Spleen (tissue), 11 donors: ENCODE measurements at regions not wholly inside any gene's neighbourhood (a gene's known extent, or its start where the extent isn't known, plus 50 kb on each side); places are given as distances from the start of the nearest gene placed in this dataset.
A peak's percentile ranks its signal among the peaks of the same experiment; 100 is the strongest.

ENCODE experiments used
- DNase-seq: peaks from one replicate; pipeline ENCODE4 v3.0.0-alpha.2; 2020
- H3K27ac ChIP-seq, 8 donors: fragments of 200-600 bp; sonication (generic) in 7 of 8; 1 replicate in 4 of 8; 2 replicates in 4 of 8; pipeline versions ENCODE4 v1.5.0 to v1.8.0; 2016 to 2021; ENCODE audit warnings: inconsistent platforms in 4 of 8, mild to moderate bottlenecking in 4 of 8, moderate library complexity in 1 of 8
- H3K27me3 ChIP-seq, 7 donors: fragments of 200-600 bp; sonication (generic) in 6 of 7; replicated peaks in 1 of 7; 1 replicate in 4 of 7; 2 replicates in 3 of 7; pipeline versions ENCODE4 v1.5.0 to v1.8.0; 2016 to 2021; ENCODE audit warnings: inconsistent platforms in 3 of 7, mild to moderate bottlenecking in 1 of 7
- H3K36me3 ChIP-seq, 6 donors: fragments of 200-600 bp; sonication (generic) in 5 of 6; 1 replicate in 4 of 6; 2 replicates in 2 of 6; pipeline versions ENCODE4 v1.5.0 to v1.8.0; 2016 to 2021; ENCODE audit warnings: inconsistent platforms in 2 of 6
- H3K4me1 ChIP-seq, 6 donors: fragments of 200-600 bp; sonication (generic) in 5 of 6; 1 replicate in 3 of 6; 2 replicates in 3 of 6; pipeline versions ENCODE4 v1.5.0 to v1.8.0; 2016 to 2021; ENCODE audit warnings: inconsistent platforms in 3 of 6
- H3K4me3 ChIP-seq, 8 donors: fragments of 200-600 bp; sonication (generic) in 7 of 8; 1 replicate in 4 of 8; 2 replicates in 4 of 8; pipeline versions ENCODE4 v1.5.0 to v1.8.0; 2016 to 2021; ENCODE audit warnings: inconsistent platforms in 4 of 8, mild to moderate bottlenecking in 4 of 8, moderate library complexity in 2 of 8
- H3K9me3 ChIP-seq, 8 donors: fragments of 200-600 bp; sonication (generic) in 7 of 8; 1 replicate in 4 of 8; 2 replicates in 4 of 8; pipeline versions ENCODE4 v1.5.0 to v1.8.0; 2016 to 2021; ENCODE audit warnings: inconsistent platforms in 4 of 8
- CTCF ChIP-seq, 11 experiments: fragments of 200-600 bp in 7 of 11; fragments of 450-650 bp in 4 of 11; sonication (generic) in 4 of 11; IDR thresholded peaks in 8 of 11; conservative IDR thresholded peaks in 3 of 11; 1 replicate in 7 of 11; 2 replicates in 4 of 11; pipeline versions ENCODE4 v1.4.0 to v1.8.0; 2016 to 2021; ENCODE audit warnings: antibody characterized with exemption in 11 of 11, inconsistent platforms in 4 of 11, mild to moderate bottlenecking in 1 of 11
- POLR2A ChIP-seq, 3 donors: fragments of 450-650 bp; IDR thresholded peaks; one replicate each; pipeline ENCODE4 v1.5.1; 2017; ENCODE audit warnings: antibody characterized with exemption in 3 of 3, mild to moderate bottlenecking in 1 of 3
- POLR2AphosphoS5 ChIP-seq, 3 donors: sonication (generic); formaldehyde crosslinking; IDR thresholded peaks; one replicate each; pipeline ENCODE4 v1.5.1; 2017; ENCODE audit warnings: antibody characterized with exemption in 3 of 3
- WGBS, 5 donors: extraction: QIAGEN DNeasy Blood & Tissue Kit in 3 of 5; methylation state at CpG; one replicate each; pipeline versions ENCODE4 v1.1.5 to v1.1.7; 2013 to 2018; 5-methylcytosine and 5-hydroxymethylcytosine counted together
- intact Hi-C: fragments of 100-400 bp; cut with DNase I; formaldehyde crosslinking; loops from one replicate; pipeline ENCODE4 v1.15.0; 2023; ENCODE audit warnings: low total_unique reads
- donor health status: healthy with polysubstance abuse.
- donor health status: DM: no; HTN: no; CAD: no; lungs with moderate emphysema.
- donor health status: DM: no; HTN: no; CAD: no.
- donor health status: Bipolar disorder and iron deficiency.
- donor health status: healthy.
- donor health status: DM: no; HTN: no; CAD: no.
- donor health status: DM: yes; HTN: yes; CAD: no.

GRCh38 chr6:150719831-150720230 lies 120.1 kb downstream of the PLEKHG1 start:
- DNase-seq: no peak
- Histone ChIP-seq H3K9me3 (no peaks in the 10 kb centered on the region), H3K27ac (peak overlapping the region in 2 of 8 donors; percentile 0 to 28), H3K27me3 (no peaks in the 10 kb centered on the region), H3K36me3 (no peaks in the 10 kb centered on the region), H3K4me1 (peaks cover 26 to 78% (median 47%) of the 10 kb centered on the region in 6 donors), H3K4me3 (no peak overlapping the region)
- intact Hi-C loops: no loop called here
- no peak for TF ChIP-seq POLR2AphosphoS5 (IDR thresholded peaks at IDR 0.05)
- TF ChIP-seq POLR2A (IDR thresholded peaks at IDR 0.05): no peak
- no peak for TF ChIP-seq CTCF (IDR thresholded peaks at IDR 0.05 in 8 of 11, conservative IDR thresholded peaks at IDR 0.05 in 3 of 11)
- WGBS, 5 donors: 2 to 67% (median 56%) methylated on average over 1 of the region's 1 CpG

- H3K27ac ChIP-seq: peak overlapping the region in 4 of 8 donors; percentile 0 to 28 (median 16)
- no peak for DNase-seq
- intact Hi-C loops: no loop called here
Measured at GRCh38 chr6:150720774-150721233, 121.1 kb downstream of the PLEKHG1 start.

DNA sequence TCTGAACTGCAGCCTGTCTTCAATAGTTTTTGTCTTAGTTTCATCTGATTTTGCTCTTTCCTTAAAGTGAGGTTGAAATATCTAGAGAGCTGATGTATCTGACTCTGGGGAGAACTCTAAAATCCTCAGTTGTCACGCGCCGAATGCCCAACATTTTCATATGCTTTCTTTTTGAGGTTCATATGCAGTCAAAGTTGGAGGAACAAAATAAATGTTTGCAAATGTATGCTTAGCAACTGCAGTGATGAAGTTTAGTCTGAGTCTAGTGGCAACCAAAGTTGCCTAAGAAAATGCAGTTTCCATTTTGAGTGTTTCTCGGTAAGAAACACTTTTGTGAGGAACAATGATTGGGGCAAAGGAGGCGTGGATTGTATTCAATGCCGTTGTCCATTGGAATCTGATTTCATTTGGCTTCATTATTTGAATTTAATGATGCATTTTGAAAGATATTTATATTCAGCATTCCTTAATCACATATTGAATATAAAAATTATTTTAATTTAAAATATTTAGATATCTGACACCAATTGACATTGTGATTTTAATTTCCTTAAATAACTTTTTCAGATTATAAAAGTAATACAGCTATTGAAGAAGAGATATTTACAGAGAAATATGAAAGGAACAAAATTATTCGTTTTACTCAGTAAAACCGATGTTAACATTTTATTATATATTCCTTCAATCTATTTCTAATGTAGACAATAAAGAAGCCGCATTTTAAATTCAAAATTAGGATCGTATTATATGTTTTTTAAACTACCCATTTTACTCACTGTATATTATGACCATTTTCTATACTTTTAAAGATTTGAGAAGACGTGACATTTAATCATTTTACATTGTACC lies 122.0 kb downstream of the PLEKHG1 start:
- 85 to 92% (median 90%) methylated on average over 11 of the region's 11 CpGs for WGBS, 5 donors
- intact Hi-C loops: no loop called here
- Histone ChIP-seq H3K27ac (peak overlapping the region in 2 of 8 donors; percentile 24 to 28), H3K27me3 (no peaks in the 10 kb centered on the region), H3K9me3 (no peaks in the 10 kb centered on the region), H3K4me3 (no peak overlapping the region), H3K36me3 (no peaks in the 10 kb centered on the region), H3K4me1 (peaks cover 25 to 88% (median 46%) of the 10 kb centered on the region in 6 donors)
- TF ChIP-seq CTCF (IDR thresholded peaks at IDR 0.05 in 8 of 11, conservative IDR thresholded peaks at IDR 0.05 in 3 of 11): no peak
- no peak for TF ChIP-seq POLR2AphosphoS5 (IDR thresholded peaks at IDR 0.05)
- no peak for TF ChIP-seq POLR2A (IDR thresholded peaks at IDR 0.05)
- no peak for DNase-seq

More at GRCh38 chr6:150720774-150721233, 121.1 kb downstream of the PLEKHG1 start:
- Histone ChIP-seq H3K27me3 (no peaks in the 10 kb centered on the region), H3K4me1 (peaks cover 28 to 87% (median 49%) of the 10 kb centered on the region in 6 donors), H3K9me3 (no peaks in the 10 kb centered on the region), H3K36me3 (no peaks in the 10 kb centered on the region), H3K4me3 (no peak overlapping the region)
- 29 to 46% (median 37%) methylated on average over 5 of the region's 5 CpGs for WGBS, 5 donors
- TF ChIP-seq POLR2A (IDR thresholded peaks at IDR 0.05) (no peak), CTCF (IDR thresholded peaks at IDR 0.05 in 8 of 11, conservative IDR thresholded peaks at IDR 0.05 in 3 of 11) (peak in 6 of 11 experiments; percentile 6 to 27 (median 20)), POLR2AphosphoS5 (IDR thresholded peaks at IDR 0.05) (peak in 1 of 3 donors; percentile 12)
